Endodermal cell (in vitro differentiated cells): ENCODE measurements at regions not wholly inside any gene's neighbourhood (a gene's known extent, or its start where the extent isn't known, plus 50 kb on each side); places are given as distances from the start of the nearest gene placed in this dataset.
"Not testable (repeated sequence)": the region's sequence is repeated elsewhere in the genome, so short reads cannot be mapped to it uniquely, and the experiment has no call there.

Experiments
- DNase-seq: peaks from one replicate; pipeline ENCODE4 v3.0.0-alpha.2; 2017
- H3K27ac ChIP-seq: 2 replicates; pipeline ENCODE4 v1.5.1; 2013; ENCODE audit warnings: mild to moderate bottlenecking, low read depth, low read length, moderate library complexity
- H3K27me3 ChIP-seq: 2 replicates; pipeline ENCODE4 v1.6.1; 2013; ENCODE audit warnings: mild to moderate bottlenecking, low read length, moderate library complexity; ENCODE audit not compliant: insufficient read depth, control insufficient read depth, poor library complexity, severe bottlenecking
- H3K36me3 ChIP-seq: 2 replicates; pipeline ENCODE4 v1.7.0; 2013; ENCODE audit warnings: mild to moderate bottlenecking, low read length, moderate library complexity; ENCODE audit not compliant: control insufficient read depth, insufficient read depth
- H3K4me1 ChIP-seq: one replicate; pipeline ENCODE4 v1.7.0; 2013; ENCODE audit warnings: low read length; ENCODE audit not compliant: control insufficient read depth, insufficient read depth
- H3K4me3 ChIP-seq: 2 replicates; pipeline ENCODE4 v1.5.1; 2013; ENCODE audit warnings: mild to moderate bottlenecking, low read length, moderate library complexity
- H3K9ac ChIP-seq: 2 replicates; pipeline ENCODE4 v1.6.1; 2013; ENCODE audit warnings: mild to moderate bottlenecking, low read length, moderate library complexity; ENCODE audit not compliant: poor library complexity, severe bottlenecking; ENCODE audit errors: extremely low read depth
- H3K9me3 ChIP-seq: 2 replicates; pipeline ENCODE4 v1.6.1; 2013; ENCODE audit warnings: mild to moderate bottlenecking, low read length, moderate library complexity; ENCODE audit not compliant: control insufficient read depth
- H3K27ac Mint-ChIP-seq: 2 replicates; pipeline ENCODE4 v1.8.0; 2020; ENCODE audit warnings: mixed read lengths
- H3K27me3 Mint-ChIP-seq: 2 replicates; pipeline ENCODE4 v1.8.0; 2021; ENCODE audit warnings: mild to moderate bottlenecking, mixed read lengths; ENCODE audit not compliant: insufficient read depth
- H3K36me3 Mint-ChIP-seq: 2 replicates; pipeline ENCODE4 v1.8.0; 2020; ENCODE audit warnings: low read depth, mixed read lengths
- H3K4me1 Mint-ChIP-seq: 2 replicates; pipeline ENCODE4 v1.8.0; 2020; ENCODE audit warnings: mixed read lengths
- H3K4me3 Mint-ChIP-seq: 2 replicates; pipeline ENCODE4 v1.8.0; 2020; ENCODE audit warnings: mild to moderate bottlenecking, moderate library complexity, mixed read lengths
- H3K9me3 Mint-ChIP-seq: 2 replicates; pipeline ENCODE4 v1.8.0; 2020; ENCODE audit warnings: mild to moderate bottlenecking, mixed read lengths
- WGBS, 2 experiments: methylation state at CpG; one replicate each; pipeline versions ENCODE4 v1.1.5 to v1.1.7; 2013; ENCODE audit warnings: missing lambda C conversion rate in 2 of 2, mixed read lengths in 1 of 2; ENCODE audit not compliant: insufficient coverage in 1 of 2, insufficient read length in 1 of 2; 5-methylcytosine and 5-hydroxymethylcytosine counted together
- TF ChIP-seq, protein P1 (sequence below): fragments of 200-600 bp; sonication (generic); conservative IDR thresholded peaks from 2 replicates; pipeline ENCODE4 v1.5.0; 2021; ENCODE audit warnings: antibody characterized with exemption, mild to moderate bottlenecking

DNA sequence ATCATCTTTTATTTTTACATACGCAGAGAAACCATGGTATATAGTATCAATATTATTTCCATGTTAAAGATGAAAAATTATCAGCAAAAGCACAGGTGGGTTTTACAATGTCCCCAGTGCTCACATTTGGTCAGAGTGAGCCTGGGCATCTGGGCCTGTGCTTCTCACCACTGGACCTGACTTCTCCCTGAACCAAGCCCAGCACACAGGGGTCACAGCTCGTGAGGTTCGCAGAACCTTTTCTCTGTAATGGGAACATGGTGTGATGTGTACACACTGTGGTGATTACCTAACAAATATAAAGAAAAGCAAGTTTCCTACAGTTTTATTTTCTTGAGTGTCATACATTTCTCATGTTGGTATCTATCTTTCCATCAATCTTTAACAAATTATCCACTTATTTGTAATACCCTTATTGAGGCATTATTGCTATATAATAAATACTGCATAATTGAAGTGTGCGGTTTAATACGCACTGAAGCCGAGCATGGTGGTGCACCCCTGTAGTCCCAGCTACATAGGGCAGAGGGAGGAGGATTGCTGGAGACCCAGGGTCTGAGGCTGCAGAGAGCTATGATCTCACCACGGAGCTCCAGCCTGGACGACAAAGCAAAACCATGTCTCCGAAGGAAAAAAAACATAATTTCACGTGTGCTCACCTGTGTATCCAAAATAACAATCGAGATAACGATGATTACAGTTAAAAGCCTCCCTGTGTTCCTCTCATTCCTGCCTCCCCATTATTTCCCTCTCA, 743.2 kb downstream of the TMEM121 start:
- WGBS, 2 experiments: 68 to 71% methylated on average over 9 to 12 of the region's 12 CpGs
- Histone ChIP-seq H3K27me3 (no peaks in the 10 kb centered on the region), H3K36me3 (no peaks in the 10 kb centered on the region), H3K9ac (no peak overlapping the region), H3K9me3 (peaks cover 76% of the 10 kb centered on the region), H3K27ac (no peak overlapping the region), H3K4me3 (no peak overlapping the region), H3K4me1 (no peaks in the 10 kb centered on the region)
- no peaks in the 10 kb centered on the region for H3K4me1 Mint-ChIP-seq
- DNase-seq: no peak
- TF ChIP-seq, protein P1, sequence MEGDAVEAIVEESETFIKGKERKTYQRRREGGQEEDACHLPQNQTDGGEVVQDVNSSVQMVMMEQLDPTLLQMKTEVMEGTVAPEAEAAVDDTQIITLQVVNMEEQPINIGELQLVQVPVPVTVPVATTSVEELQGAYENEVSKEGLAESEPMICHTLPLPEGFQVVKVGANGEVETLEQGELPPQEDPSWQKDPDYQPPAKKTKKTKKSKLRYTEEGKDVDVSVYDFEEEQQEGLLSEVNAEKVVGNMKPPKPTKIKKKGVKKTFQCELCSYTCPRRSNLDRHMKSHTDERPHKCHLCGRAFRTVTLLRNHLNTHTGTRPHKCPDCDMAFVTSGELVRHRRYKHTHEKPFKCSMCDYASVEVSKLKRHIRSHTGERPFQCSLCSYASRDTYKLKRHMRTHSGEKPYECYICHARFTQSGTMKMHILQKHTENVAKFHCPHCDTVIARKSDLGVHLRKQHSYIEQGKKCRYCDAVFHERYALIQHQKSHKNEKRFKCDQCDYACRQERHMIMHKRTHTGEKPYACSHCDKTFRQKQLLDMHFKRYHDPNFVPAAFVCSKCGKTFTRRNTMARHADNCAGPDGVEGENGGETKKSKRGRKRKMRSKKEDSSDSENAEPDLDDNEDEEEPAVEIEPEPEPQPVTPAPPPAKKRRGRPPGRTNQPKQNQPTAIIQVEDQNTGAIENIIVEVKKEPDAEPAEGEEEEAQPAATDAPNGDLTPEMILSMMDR: no peak
- no peak overlapping the region for H3K27ac Mint-ChIP-seq
- H3K27me3 Mint-ChIP-seq: no peaks in the 10 kb centered on the region
- no peaks in the 10 kb centered on the region for H3K36me3 Mint-ChIP-seq
- H3K9me3 Mint-ChIP-seq: peaks cover 83% of the 10 kb centered on the region
- no peak overlapping the region for H3K4me3 Mint-ChIP-seq

DNA sequence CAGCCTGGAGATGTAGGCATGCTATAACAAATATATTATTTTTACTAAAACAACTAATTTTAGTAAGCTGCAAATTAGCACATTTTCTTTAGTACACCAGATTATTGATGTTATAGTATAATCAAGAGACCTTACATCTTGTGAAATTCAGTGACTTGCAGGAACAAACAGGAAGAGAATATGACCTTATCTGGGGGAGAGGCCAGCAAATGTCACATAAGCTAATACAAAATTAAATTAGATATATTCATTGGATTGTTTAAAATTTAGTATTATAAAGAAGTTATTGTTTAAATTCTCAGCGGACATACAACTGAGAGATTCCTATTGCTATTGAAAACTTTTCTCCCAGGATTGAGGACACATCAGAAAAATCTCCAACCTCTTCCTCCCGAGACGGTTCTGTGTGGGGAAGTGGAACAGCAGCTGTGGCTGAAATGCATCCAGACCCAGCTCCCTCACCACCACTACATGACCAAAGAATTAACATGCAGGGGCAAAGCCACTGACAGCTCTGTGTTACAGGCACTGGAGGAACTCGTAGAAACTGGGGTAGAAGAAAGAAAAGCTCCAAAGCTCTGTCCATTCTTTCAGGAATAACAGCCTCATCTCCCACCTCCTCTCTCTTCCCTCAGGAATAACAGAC, 744.2 kb downstream of the TMEM121 start:
- WGBS, 2 experiments: 37% methylated on average over 3 of the region's 4 CpGs; no CpG with 5 or more reads in 1 of the 2 experiments
- DNase-seq: not testable (repeated sequence)
- peaks cover 76% of the 10 kb centered on the region for H3K9me3 ChIP-seq

DNA sequence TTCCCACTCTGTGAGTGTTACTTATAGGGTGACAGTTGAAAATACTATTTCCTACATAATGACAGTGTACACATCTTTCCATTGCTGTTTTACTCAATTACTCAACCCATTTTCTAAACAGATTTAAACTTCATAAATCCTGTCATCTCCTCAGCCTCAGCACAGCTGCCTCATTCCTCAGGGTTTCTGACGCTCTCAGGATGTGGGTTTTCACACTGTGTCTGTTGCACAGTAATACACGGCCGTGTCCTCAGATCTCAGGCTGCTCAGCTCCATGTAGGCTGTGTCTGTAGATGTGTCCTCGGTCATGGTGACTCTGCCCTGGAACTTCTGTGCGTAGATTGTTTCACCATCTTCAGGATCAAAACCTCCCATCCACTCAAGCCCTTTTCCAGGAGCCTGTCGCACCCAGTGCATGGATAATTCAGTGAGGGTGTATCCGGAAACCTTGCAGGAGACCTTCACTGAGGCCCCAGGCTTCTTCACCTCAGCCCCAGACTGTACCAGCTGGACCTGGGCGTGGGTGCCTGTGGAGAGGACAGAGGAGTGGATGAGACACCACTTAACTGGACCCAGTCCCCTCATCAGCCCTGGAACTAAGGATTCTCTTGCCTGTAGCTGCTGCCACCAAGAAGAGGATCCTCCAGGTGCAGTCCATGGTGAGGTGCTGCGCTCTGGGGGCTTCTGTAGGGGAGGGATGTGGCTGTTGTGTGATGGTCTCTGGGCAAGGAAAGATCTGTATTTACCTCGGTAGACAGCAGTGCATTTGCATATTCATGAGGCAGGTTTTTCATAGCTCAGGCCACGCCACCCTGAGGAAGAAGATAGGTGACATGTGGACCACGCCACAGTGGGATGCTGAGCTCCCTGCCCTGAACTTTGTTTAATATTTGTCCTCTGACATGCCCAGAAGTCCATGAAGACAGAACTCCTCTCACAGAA, 750.2 kb downstream of the TMEM121 start:
- TF ChIP-seq, protein P1: no peak
- DNase-seq: no peak
- Histone ChIP-seq H3K4me1 (no peaks in the 10 kb centered on the region), H3K27me3 (no peaks in the 10 kb centered on the region), H3K4me3 (no peak overlapping the region), H3K9ac (no peak overlapping the region), H3K27ac (no peak overlapping the region), H3K9me3 (peaks cover 79% of the 10 kb centered on the region), H3K36me3 (no peaks in the 10 kb centered on the region)
- Mint-ChIP-seq H3K36me3 (no peaks in the 10 kb centered on the region), H3K4me1 (no peaks in the 10 kb centered on the region), H3K27ac (no peak overlapping the region), H3K9me3 (peaks cover 87% of the 10 kb centered on the region), H3K27me3 (no peaks in the 10 kb centered on the region), H3K4me3 (no peak overlapping the region)
- WGBS, 2 experiments: 56 to 65% methylated on average over 6 to 12 of the region's 12 CpGs

More for the DNA sequence above, 744.2 kb downstream of the TMEM121 start:
- not testable (repeated sequence) for H3K27ac Mint-ChIP-seq, H3K36me3 ChIP-seq, H3K27me3 ChIP-seq, H3K4me1 Mint-ChIP-seq, H3K4me3 ChIP-seq, H3K4me3 Mint-ChIP-seq, H3K9ac ChIP-seq, H3K36me3 Mint-ChIP-seq, H3K27ac ChIP-seq, H3K4me1 ChIP-seq, H3K27me3 Mint-ChIP-seq
- H3K9me3 Mint-ChIP-seq: peaks cover 84% of the 10 kb centered on the region
